Stomach smooth muscle (tissue), 2 donors: ENCODE measurements at regions not wholly inside any gene's neighbourhood (a gene's known extent, or its start where the extent isn't known, plus 50 kb on each side); places are given as distances from the start of the nearest gene placed in this dataset.

Source experiments
- H3K27ac ChIP-seq: one replicate; pipeline ENCODE4 v1.7.0; 2013; ENCODE audit warnings: mild to moderate bottlenecking, low read length, inconsistent platforms
- H3K27me3 ChIP-seq, 2 donors: one replicate each; pipeline ENCODE4 v1.7.0; 2013; ENCODE audit warnings: low read length in 2 of 2; ENCODE audit not compliant: insufficient read depth in 2 of 2, control insufficient read depth in 1 of 2
- H3K36me3 ChIP-seq, 2 donors: one replicate each; pipeline ENCODE4 v1.7.0; 2013; ENCODE audit warnings: low read length in 2 of 2; ENCODE audit not compliant: control insufficient read depth in 2 of 2, insufficient read depth in 2 of 2
- H3K4me1 ChIP-seq: one replicate; pipeline ENCODE4 v1.7.0; 2013; ENCODE audit warnings: low read length; ENCODE audit not compliant: control insufficient read depth, insufficient read depth
- H3K4me3 ChIP-seq, 2 donors: one replicate each; pipeline ENCODE4 v1.7.0; 2013; ENCODE audit warnings: low read length in 2 of 2
- H3K9ac ChIP-seq, 2 donors: one replicate each; pipeline ENCODE4 v1.7.0; 2013; ENCODE audit warnings: low read length in 2 of 2, mild to moderate bottlenecking in 1 of 2
- H3K9me3 ChIP-seq, 2 donors: one replicate each; pipeline ENCODE4 v1.7.0; 2013; ENCODE audit warnings: low read length in 2 of 2; ENCODE audit not compliant: control insufficient read depth in 2 of 2
- donor health status: healthy.
- donor health status: Pancreatic carcinoma.

DNA sequence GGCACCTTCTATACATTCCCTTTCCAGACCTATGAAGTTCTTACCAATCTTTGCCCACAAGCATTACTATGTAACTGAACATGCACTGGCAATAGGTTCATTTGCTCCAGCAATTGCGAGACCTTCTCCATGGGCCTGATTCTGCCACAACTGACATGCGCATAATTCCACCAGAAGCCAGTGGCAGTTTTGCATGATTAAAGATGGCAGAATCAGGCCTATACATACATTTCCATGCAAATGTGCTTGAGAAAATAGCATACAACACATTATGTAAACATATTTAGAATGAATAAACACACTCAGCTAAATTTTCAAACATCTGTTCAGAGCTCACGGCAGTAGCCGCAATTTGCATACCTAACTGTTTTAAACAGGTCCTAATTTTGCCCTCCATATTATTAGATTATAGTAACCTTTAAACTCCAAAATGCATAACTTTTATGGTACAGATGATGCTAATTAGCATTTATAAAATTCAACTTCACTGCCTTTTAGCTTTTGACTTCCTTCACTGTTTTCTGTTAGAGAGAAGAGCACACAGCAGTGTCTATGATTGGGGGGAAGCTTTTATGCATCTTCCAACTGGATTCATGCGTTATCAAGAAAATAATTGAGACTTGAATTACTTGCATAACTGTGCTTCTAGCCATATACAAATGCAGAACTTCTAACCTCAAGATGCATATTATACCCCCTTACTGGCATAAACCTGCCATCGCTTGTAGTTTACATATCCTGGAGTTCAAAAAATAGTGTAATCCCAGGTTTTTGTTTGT lies 155.3 kb upstream of the CDH19 start:
- Histone ChIP-seq H3K4me3 (no peak overlapping the region), H3K36me3 (no peaks in the 10 kb centered on the region), H3K27ac (no peak overlapping the region)

DNA sequence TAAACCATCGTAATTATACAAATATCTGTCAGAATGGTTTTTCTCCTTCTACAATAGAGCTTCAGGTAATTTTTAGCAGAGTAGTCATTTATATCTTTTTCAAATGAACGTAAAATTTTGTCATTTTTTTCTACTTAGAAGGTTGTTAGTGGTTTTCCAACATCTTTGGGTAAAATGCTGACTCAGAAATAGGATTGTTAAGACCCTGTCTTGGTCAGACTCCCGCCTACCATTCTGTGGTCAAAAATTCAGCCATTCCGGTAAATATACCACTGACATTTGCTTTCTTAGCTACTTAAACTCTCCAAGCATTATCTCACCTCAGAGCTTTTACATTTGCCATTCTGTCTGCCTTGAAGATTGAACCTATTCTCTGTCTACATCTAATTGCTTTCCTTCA lies 154.1 kb upstream of the CDH19 start:
- Histone ChIP-seq H3K36me3 (no peaks in the 10 kb centered on the region), H3K27ac (no peak overlapping the region), H3K9ac (no peak overlapping the region), H3K27me3 (no peaks in the 10 kb centered on the region), H3K4me3 (no peak overlapping the region), H3K9me3 (no peaks in the 10 kb centered on the region), H3K4me1 (no peaks in the 10 kb centered on the region)

More for the DNA sequence above, 155.3 kb upstream of the CDH19 start:
- no peaks in the 10 kb centered on the region for H3K4me1 ChIP-seq
- H3K27me3 ChIP-seq, result no peaks in the 10 kb centered on the region
- no peaks in the 10 kb centered on the region for H3K9me3 ChIP-seq
- no peak overlapping the region for H3K9ac ChIP-seq

DNA sequence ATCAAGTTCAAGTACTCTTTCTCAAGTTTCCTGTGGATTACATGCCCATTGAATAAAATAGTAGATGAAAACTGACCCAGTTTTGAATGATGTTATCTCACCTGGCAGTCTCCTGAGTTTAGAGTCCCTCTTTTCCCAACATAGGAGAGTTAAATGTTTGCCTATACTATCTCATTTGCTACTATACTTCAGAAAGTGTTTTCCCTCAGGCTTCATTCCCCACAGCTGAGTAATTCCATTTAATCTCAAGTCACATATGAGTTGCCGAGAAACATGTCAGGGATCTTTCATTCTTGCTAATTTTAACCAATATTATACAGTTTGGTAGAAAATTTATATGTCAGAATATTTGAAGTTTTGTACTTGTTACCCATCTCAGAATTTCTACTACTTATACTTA lies 150.4 kb upstream of the CDH19 start:
- no peak overlapping the region for H3K27ac ChIP-seq
- no peak overlapping the region for H3K4me3 ChIP-seq
- no peaks in the 10 kb centered on the region for H3K27me3 ChIP-seq
- no peaks in the 10 kb centered on the region for H3K4me1 ChIP-seq
- H3K9ac ChIP-seq, result no peak overlapping the region
- H3K9me3 ChIP-seq, result no peaks in the 10 kb centered on the region
- no peaks in the 10 kb centered on the region for H3K36me3 ChIP-seq

DNA sequence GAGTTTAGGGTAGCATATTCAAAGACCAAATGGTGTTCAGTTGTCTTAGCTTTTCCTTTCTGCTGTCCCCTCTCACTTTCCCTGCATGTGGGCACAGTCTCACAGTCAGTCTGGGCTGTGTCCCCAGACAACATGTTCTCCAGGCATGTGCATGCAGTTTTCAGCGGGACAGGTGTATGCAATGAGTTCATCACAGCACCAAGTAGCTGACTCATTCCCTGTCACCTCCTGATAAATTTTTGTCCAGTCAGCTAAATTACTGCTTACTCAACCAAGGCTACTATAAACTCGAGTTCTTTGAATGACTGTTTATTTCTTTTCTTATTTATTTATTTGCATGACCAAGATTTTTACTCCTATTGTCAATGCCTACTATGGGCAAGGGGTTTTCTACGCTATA lies 148.8 kb upstream of the CDH19 start:
- Histone ChIP-seq H3K36me3 (no peaks in the 10 kb centered on the region), H3K27me3 (no peaks in the 10 kb centered on the region), H3K27ac (no peak overlapping the region), H3K9ac (no peak overlapping the region), H3K4me1 (no peaks in the 10 kb centered on the region), H3K9me3 (no peaks in the 10 kb centered on the region), H3K4me3 (no peak overlapping the region)

DNA sequence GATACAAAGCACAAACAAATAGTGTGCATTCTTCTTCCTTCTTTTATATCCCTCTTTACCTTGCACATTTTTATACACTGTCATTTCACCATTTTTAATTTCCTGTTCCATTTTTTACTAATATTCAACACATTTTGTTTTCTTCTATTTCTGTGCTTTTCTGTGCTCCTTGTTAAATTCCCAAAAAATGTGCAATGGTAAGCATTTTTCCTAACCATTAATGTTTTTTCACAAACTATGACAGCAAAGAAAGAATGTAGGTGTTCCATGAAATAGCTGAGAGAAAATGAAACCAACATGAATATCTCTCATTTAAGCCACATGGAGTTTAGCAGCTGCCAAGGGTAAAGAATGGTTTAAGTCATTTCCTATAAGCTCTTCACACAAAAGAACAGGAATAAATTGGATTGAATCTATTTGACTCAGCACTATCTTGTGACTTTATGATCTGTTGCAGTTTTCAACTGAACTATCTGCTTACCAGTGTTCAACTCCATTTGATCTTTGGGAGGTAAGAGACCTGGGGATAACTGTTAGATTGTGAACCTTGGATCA lies 145.7 kb upstream of the CDH19 start:
- Histone ChIP-seq H3K4me1 (no peaks in the 10 kb centered on the region), H3K27ac (no peak overlapping the region), H3K27me3 (no peaks in the 10 kb centered on the region), H3K36me3 (no peaks in the 10 kb centered on the region), H3K4me3 (no peak overlapping the region), H3K9ac (no peak overlapping the region), H3K9me3 (no peaks in the 10 kb centered on the region)

DNA sequence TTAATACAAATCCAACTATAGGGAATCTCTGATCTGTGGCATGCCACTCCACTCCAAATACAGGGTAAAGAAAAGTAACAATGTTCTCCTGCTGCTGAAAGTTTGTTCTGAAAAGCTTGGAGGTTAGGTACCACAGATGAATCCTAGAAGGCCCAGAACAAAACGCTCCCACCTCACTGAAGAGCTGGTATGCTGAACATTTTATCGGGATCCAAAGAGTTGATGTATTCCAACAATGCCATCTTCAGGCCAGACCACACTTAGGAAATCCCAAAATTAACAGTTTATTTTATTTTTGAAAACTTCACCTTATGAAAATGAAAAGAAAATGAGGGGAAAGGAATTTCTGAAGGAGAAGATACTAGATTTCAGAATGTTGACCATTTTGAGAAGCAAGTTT lies 145.1 kb upstream of the CDH19 start:
- H3K36me3 ChIP-seq, result no peaks in the 10 kb centered on the region
- H3K4me1 ChIP-seq, result no peaks in the 10 kb centered on the region
- no peaks in the 10 kb centered on the region for H3K27me3 ChIP-seq
- H3K27ac ChIP-seq, result no peak overlapping the region
- H3K4me3 ChIP-seq, result no peak overlapping the region
- no peak overlapping the region for H3K9ac ChIP-seq
- no peaks in the 10 kb centered on the region for H3K9me3 ChIP-seq

DNA sequence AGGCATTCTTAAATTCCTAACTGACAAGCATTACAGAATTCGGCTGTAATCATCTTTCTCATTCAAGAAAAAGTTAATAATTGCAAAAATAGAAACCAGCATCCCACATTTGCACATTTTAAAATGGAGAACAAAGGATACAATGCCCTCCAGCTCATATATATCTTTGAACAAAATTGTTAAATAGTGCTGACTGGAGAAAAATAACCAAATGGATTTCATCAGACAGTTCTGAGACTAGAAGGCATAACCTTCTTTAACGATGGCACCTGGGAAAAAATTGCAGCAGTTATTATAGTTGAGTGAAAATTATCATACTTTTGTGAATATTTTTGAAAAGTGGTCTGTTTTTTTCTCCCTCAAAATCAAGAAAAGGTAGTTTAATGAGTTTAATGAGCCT lies 138.9 kb upstream of the CDH19 start:
- H3K4me3 ChIP-seq, result no peak overlapping the region
- H3K9me3 ChIP-seq, result no peaks in the 10 kb centered on the region
- H3K27ac ChIP-seq, result no peak overlapping the region
- H3K9ac ChIP-seq, result no peak overlapping the region
- no peaks in the 10 kb centered on the region for H3K4me1 ChIP-seq
- no peaks in the 10 kb centered on the region for H3K36me3 ChIP-seq
- H3K27me3 ChIP-seq, result no peaks in the 10 kb centered on the region

DNA sequence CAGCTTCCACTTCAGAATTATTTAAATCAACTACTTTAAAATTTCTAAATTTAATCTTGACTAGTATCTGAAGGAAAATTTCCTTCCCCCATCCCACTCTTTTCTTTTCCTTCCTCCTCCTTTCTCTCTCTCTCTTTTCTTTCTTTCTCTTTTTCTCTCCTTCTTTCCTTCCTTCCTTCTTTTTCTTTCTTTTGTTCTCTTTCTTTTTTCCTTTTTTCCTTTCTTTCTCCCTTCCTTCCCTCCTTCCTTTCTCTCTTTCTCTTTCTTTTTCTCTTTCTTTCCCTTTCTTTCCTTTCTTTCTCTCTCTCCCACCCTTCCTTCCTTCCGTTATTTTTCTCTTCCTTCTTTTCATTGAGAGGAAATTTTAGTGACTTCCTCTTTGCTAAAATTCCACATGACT lies 132.0 kb upstream of the CDH19 start:
- no peaks in the 10 kb centered on the region for H3K36me3 ChIP-seq

DNA sequence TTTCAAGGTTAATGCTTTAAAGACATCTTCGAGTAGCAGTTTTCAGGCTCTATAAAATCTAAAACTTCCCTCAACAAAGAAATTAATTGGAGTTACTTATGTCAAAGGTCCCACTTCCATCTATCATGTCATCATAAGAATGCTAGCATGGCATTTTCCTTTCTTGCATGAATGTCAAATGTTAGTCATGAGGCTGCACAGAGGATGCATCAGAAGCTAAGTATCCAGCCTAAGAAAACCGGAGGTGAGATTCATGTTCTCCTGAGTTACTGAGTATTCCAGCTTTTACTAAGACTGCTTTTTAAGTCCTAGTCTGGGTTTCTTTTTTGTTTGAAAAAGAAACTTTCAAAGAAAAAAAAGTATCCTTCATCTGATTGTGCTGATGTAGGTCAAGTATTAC lies 130.6 kb upstream of the CDH19 start:
- no peaks in the 10 kb centered on the region for H3K9me3 ChIP-seq
- H3K9ac ChIP-seq, result no peak overlapping the region
- no peaks in the 10 kb centered on the region for H3K4me1 ChIP-seq
- H3K4me3 ChIP-seq, result no peak overlapping the region
- H3K27me3 ChIP-seq, result no peaks in the 10 kb centered on the region
- no peaks in the 10 kb centered on the region for H3K36me3 ChIP-seq
- no peak overlapping the region for H3K27ac ChIP-seq

More for the DNA sequence above, 132.0 kb upstream of the CDH19 start:
- no peaks in the 10 kb centered on the region for H3K9me3 ChIP-seq
- H3K4me3 ChIP-seq, result no peak overlapping the region
- H3K4me1 ChIP-seq, result no peaks in the 10 kb centered on the region
- H3K27me3 ChIP-seq, result no peaks in the 10 kb centered on the region
- H3K27ac ChIP-seq, result no peak overlapping the region
- H3K9ac ChIP-seq, result no peak overlapping the region

DNA sequence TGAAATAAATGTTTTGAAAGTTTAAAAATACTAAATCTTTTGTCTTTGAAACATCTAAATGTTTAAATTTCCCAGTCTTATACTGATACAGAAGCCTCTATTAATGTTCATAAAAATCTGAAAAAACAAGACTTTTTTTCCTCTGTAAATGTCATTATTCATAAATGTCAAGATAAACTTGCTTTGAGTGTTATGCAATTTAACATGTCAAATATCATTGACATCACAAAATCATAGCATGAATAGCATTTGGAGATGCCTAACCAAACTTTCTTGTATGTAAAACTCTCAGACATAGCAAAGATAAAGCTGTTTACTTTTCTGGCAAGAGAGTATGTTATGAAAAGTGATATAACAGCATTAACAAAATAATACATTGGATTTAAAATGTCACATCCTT lies 128.0 kb upstream of the CDH19 start:
- H3K36me3 ChIP-seq, result no peaks in the 10 kb centered on the region
- no peak overlapping the region for H3K27ac ChIP-seq
- no peak overlapping the region for H3K4me3 ChIP-seq
- H3K4me1 ChIP-seq, result no peaks in the 10 kb centered on the region
- H3K9me3 ChIP-seq, result no peaks in the 10 kb centered on the region
- no peak overlapping the region for H3K9ac ChIP-seq
- no peaks in the 10 kb centered on the region for H3K27me3 ChIP-seq

DNA sequence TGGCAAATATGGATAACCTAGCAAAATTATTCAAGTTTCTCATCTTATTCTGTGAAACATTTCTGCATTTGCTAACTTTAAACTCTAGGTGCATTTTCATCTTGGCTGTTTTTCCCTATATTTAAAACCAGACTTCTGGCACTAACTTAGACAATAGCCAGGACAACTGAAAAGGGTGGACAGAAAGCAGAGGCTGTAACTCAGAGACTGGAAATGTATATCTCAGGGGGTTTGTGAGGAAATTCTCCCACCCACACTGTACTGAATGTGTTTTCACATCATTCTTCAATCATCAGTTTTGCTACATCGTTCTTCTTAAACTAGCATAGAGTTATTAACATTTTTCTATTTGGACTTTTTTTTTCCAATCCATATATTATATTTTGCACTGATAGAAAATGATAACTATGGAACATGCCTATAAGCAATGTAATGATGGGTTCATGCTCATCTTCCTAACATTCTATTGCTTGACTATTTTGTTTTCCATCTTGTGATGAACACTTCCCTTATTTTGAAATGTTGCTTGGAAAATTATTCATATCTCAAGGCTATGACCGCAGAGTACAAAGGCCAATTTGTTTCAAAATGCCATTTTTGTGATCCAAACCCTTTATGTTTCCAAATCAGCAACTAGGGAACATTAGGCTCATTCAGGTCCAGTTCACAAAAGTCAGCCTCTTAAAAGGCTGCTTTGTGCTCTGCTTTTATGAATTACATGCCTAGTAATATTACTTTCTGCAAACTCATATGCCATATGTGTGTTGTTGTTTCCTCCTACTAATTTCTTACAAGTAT lies 125.8 kb upstream of the CDH19 start:
- no peak overlapping the region for H3K4me3 ChIP-seq
- H3K4me1 ChIP-seq, result no peaks in the 10 kb centered on the region
- H3K27ac ChIP-seq, result no peak overlapping the region
- no peaks in the 10 kb centered on the region for H3K9me3 ChIP-seq
- no peak overlapping the region for H3K9ac ChIP-seq
- no peaks in the 10 kb centered on the region for H3K27me3 ChIP-seq
- H3K36me3 ChIP-seq, result no peaks in the 10 kb centered on the region
